ENCODE measurements at regions not wholly inside any gene's neighbourhood (a gene's known extent, or its start where the extent isn't known, plus 50 kb on each side); places are given as distances from the start of the nearest gene placed in this dataset.

- no peak for TF ChIP-seq CTCF (conservative IDR thresholded peaks at IDR 0.05; ENCODE audit: low read depth, low read length)
- TF ChIP-seq EZH2 (IDR thresholded peaks at IDR 0.05; ENCODE audit: low read length, unreplicated experiment): no peak
- no peak for TF ChIP-seq EZH2phosphoT487 (IDR thresholded peaks at IDR 0.05; ENCODE audit: borderline replicate concordance, low read length)
Observed at GRCh38 chr3:94665922-94666321, 603.1 kb downstream of the NSUN3 start.

Measured in PC-3 (cell line).